Midbrain (tissue), 1 donor: ENCODE measurements at regions not wholly inside any gene's neighbourhood (a gene's known extent, or its start where the extent isn't known, plus 50 kb on each side); places are given as distances from the start of the nearest gene placed in this dataset.
A peak's percentile ranks its signal among the peaks of the same experiment; 100 is the strongest.

Experiments used
- DNase-seq: peaks from one replicate; lab custom pipeline; 2025; lab: John Stamatoyannopoulos, UW

DNA sequence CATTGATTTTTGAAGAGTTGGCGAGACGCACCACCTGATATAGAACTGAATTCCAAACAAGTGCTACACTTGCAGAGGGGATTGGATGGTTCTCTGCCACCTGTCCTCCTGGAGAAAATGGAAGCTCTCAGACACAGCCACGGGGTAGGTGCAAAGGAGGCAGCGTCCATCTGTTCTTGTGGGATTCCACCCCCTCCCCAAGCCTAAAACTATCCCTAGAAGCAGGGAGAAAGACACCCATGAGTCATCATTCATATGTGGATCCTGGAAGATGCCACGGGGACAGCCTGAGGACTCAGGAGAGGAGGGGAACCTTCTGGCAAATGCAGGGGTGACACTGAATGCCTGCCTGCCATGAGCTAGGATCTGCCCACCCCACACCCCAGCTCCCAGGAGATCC lies 171.3 kb upstream of the CST7 start:
- no peak for DNase-seq

DNA sequence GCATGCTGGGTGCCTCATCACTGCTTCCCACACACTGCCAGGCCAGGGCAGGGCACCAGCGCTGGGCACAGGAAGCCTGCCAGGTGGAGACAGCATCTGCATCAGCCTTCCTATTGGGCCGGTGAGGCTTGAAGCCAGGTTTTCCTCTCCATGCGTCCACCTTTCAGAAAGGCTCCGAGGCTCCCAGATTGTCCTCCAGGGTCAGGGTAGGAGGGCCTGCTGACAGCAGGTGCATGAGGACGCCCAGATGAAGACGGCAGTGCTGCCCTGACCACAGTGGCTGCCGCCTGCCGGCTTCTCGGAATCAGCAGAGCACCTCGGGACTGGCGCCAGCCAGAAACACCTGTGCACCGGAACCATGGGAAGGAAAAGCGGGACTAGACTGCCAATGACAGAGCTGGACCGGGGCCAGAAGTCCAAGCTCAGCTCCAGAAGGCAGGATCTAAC lies 170.5 kb upstream of the CST7 start:
- DNase-seq = no peak

DNA sequence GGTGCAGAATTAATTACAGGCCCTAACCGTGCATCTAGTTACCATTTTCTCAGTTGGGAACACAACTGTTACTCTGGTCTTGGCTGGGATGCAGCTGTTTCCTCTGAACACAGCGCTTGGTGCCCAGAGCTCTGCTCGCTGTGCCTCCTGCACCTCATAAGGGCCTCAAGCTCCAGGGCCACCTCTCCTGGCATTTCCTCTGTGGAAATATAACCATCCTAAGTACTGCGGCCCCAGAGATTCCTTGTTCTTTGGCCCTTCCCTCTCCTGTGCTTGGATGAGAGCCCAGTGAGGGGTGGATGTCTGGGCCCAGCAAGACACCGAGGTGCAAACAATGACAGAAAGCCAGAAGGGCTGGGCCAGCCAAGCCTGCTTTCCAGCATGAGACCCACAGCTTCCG lies 169.9 kb upstream of the CST7 start:
- DNase-seq = no peak

DNA sequence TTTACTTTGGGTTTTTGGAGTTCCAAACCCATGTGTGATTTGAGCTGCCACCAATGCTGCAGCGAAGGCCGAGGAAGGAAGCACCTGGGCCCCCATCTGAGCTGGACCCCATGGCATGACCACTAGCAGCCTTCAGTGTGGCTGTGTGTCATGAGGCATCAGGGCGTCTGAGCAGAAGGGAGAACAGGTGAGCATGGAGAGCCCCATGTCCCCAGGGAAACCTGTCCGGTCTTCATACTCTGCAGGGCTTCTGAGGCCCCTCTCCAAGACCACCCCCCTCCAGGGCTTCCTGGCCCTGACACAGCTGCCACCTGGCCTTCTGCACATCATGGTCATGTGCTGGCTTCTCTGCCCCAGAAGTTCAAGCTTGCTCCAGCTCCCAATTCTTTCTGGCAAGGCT lies 169.1 kb upstream of the CST7 start:
- DNase-seq = no peak

DNA sequence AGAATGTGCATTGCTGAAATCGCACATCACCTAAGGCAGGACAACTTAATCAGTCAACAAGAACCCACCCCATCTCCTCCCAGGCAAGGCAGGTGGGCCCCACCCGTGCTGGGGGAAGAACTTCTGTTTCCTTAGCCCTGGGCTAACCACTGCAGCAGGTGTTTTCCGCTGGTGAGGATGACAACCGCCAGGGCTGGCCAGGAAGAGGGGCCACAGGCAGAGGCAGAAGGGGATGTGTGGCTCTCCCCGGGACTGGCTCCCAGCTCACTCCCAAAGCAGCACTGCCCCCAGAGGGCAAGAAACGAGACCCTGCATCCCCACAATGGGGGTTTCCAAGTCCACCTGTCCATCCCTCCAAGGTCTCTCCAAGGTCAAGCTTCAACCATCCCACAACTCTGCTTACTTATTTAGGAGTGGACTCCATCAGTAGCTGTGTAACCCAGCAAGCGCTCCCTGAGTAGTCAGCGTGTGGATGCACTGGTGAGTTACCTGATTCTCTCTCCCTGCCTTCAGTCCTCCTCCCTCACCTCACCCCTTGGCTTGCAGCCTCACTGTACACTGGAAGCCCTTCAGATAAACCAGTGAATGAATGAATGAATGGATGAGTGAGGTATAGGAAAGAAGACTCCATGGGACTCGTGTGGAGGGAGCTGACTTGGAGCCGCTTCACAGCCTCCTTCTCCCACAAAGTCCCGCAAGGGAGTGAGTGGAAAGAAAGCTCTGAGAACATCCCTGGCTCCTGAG lies 168.2 kb upstream of the CST7 start:
- DNase-seq = no peak

- DNase-seq = peak; percentile 63
These were observed 167.6 kb upstream of the CST7 start for GRCh38 chr20:24781418-24781980.

DNA sequence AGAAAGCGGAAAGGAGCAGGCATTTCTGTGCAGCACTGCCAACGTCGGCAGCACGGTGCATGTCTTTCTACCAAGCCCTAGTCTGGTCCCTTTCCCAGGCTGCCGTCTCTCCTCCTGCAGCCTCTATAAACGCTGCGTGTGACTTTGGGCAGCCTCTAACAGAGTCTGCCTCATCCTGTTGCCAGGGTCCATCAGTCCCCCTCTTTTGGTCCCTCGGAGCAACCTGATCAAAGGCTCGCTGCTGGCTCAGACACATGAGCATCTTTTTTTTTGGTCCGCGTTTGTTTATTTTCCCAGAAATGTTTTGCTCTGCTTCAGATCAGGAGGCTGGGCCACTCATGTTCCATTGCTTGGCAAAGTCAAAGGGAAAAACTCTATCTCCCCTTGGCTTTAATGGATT lies 166.8 kb upstream of the CST7 start:
- DNase-seq = no peak

GRCh38 chr20:24782801-24783630 lies 166.1 kb upstream of the CST7 start:
- no peak for DNase-seq

DNA sequence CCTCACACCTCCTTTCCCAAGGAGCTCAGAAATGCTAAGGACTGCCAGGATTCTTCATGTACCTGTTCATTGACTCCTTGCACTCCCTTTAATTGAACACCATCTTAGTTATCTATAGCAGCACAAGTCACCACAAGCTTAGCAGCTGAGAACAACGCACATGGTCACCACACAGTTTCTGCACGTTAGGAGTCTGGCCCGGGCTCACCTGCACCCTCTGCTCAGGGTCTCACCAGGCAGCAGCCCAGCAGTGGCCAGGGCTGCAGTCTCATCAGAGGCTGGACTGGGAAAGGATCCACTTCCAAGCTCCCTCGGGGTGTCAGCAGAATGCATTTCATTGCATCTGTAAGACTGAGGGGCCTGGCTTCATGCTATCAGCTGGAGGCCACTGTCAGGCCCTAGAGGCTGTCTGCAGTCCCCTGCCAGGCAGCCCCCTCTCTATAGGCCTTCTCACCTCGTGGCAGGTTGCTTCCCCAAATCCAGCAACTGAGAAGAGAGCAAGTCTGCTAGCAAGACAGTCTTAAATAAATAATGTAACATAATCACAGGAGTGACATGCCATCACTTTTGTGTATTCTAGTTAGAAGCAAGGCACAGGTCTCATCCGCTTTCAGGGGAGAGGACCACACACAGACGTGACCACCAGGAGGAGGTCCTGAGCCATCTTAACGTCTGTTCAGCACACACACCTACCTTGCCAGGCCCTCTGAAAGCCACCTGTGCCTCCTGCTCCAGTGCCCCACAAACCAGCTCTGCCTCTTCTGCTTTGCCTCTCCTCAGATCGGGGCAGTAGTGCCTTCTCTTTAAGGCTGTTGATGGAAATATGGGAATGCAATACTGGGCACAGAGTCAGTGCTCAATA lies 165.2 kb upstream of the CST7 start:
- no peak for DNase-seq

DNA sequence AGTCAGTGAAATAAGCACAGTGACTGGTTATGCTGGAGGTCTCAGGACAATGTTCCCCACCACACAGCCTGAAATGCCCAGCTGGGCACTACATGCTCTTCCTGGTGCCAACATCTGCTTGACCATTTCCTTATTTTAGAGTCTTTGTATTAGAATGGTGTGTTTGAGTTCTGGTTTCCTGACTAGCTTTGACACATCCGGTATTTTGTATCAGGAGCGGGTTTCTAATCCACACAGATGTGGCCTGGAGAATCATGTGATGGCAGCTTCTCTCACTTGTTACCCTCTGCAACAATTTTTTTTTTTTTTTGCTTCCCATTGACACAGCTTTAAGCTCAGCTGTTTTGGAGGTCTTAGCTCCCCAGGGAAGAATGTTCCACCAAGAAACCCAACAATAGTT lies 164.5 kb upstream of the CST7 start:
- DNase-seq = no peak

DNA sequence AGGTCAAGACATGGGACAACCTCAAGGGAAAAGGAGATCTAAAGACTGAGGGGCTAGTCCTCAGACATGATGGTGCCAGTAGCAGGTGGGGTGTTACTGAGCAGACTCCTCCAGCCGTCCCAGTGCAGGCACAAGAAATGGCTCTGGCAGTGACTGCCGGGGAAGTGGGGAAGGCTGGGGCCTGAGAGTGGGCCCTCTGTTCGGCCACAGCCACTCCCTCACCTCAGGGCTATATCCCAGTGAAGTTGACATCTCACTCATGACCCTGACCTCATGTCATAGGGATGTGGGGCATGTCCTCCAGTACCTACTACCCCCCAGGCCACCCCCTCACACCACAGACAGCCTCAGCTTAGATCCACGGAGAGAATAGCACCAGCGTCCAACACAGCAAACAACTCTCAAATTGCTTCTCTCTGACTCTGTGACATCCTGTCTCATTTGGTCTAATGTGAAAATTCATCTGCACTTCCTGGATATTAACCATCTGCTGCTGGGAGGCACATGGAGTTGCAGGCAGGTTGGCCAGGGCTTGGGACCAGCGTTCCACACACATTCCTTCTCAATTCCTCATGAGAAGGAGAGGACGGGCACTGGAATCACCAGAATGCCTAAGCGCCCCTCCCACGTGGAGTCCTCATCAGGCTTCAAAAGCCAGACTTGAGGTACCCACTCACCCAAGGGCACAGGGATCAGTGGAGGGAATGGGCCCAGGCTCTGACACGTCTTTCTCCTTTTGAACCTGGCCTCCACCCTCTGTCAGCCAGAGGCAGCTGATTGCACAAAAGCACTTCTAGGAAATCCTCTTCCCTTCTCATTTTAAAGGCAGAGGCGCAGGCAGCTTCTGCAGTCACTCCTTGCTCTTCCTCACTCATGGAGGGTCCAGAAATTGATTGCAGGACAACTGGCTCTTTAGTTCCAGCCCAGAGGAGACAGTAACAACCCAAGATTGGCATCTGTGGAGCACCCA lies 163.6 kb upstream of the CST7 start:
- no peak for DNase-seq

DNA sequence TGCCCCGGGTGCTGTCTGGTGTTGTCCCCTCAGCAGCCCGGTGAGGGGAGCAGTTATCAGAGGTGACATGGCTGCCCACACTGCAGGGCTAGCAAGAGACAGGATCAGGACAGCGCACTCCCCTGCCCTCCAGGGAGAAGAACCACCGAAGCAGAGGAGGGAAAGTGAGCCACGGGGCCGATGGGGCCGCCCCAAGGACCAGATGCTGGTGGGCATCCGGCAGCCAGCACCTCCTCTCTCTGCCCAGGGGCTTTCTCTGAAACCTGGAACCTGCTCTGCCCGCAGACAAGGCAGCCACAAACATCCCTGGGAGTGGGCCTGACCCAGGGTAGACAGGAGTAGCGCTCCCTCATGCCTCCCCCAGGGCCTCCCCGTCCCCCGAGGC lies 163.0 kb upstream of the CST7 start:
- DNase-seq = no peak

GRCh38 chr20:24786646-24787045 lies 162.4 kb upstream of the CST7 start:
- no peak for DNase-seq

DNA sequence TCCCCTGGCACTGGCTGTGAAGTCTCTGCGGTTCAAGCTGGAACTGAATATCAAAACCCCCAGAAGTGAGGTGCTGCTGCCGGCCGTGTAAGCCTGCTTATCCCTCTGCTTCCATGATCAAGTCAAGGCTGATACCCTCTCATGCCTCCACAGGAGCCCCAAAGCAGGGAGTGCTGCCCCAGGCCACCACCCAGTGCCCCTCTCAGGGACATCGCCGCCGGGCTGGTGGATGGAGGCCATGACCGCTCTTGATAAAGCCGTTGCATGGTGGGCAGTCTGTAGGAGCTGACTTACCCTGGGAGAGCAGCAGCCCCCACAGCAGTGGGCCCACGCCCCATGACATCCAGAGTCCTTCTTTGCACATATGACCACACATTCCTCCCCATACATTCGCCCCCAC lies 162.0 kb upstream of the CST7 start:
- no peak for DNase-seq

DNA sequence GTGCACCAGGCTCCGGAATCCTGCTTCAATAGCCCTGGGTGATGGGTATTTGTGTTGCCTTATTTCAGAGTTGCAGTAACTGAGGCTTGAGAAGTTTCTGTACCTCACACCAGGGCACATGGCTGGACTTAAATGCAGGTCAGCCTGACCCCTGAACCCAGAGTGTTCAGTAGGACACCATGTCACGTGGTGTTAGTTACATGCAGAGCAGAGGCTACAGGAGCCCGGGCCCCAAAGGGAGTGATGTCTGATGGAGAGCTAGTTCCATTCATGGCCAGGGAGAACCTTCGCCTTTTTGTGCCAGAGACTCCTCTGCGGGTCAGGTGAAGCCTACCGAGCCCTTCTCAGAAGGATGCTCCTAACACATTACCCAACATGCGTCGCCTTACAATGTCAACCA lies 161.4 kb upstream of the CST7 start:
- no peak for DNase-seq

- no peak for DNase-seq
These were observed 159.2 kb upstream of the CST7 start for GRCh38 chr20:24789877-24790276.

- DNase-seq = no peak
These were observed 158.3 kb upstream of the CST7 start for GRCh38 chr20:24790746-24791283.

DNA sequence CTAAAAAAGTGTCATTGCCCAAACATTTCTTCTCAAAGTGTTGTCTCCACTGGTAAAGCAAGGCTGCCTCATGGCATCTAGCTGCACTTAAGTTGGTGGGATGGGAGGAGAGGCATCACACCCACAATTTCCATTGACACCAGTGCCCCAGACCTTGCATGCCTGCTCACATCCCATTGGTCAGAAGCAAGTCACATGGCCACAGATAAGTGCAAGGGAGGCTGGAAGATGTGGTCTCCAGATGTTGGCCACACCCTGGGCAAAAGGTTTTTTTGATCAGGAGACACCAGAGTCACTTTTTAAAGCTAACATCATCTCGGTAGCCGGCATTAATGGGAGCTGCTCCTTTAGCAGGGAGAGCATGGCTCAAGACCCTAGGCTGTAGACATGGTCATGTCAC lies 157.1 kb upstream of the CST7 start:
- no peak for DNase-seq

DNA sequence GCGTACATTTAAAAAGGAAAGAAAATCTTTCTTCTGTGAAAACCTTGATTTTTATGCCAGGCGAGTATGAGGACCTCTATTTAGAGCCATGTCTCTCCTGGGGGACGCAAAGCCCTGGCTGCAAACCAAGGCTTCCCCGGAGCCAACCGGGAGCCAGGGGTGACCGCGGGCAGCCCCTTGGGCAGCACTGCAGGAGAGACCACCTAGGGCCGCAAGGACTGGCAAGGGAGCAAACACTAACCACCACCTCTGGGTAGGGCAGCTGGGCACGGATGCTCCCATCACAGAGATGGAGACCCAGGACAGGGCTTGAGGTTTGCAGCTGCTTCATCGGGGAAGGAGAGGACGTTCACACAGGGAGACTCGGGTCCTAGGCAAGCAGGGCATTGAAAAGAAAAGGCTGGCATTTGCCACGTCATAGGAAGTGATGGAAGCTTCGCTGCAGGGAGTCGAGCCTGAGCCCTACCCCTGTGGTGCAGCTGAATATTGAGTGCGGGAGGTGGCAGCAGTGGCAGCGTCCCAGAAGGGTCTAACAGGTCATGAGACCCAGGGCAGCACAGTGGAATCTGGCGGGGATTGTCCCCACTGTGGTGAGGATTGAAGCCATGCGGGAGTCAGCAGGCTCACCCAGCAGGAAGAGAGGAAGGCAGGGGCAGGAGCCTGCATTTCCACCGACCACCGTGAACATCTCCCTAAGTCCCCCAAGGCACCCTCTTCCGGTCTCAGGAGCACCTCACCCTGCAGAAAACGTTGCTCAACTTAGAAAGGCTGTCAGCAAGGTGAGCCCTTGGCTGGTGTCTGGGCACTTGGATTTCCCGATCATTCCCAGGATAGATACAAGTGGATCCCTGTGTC lies 156.2 kb upstream of the CST7 start:
- DNase-seq = no peak

GRCh38 chr20:24795436-24795835 lies 153.6 kb upstream of the CST7 start:
- no peak for DNase-seq
